ENCODE measurements at regions not wholly inside any gene's neighbourhood (a gene's known extent, or its start where the extent isn't known, plus 50 kb on each side); places are given as distances from the start of the nearest gene placed in this dataset.

DNA sequence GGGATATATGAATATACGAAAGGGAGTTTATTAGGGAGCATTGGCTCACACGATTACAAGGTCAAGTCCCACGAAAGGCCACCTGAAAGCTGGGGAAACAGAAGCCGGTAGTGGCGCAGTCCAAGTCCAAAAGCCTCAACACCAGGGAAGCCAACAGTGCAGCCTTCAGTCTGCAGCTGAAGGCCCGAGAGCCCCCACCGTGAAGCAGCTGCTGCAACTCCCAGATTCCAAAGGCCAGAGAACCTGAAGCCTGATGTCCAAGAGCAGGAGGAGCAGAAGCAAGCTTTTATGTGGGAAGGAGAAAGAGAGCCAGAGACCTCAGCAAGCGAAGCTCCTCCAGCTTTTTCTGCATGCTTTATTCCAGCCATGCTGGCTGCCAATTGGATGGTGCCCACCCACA, 275.8 kb downstream of the PTTG2 start:
- peaks cover 29% of the 10 kb centered on the region for H3K4me1 Mint-ChIP-seq
- no peak for DNase-seq

GRCh38 chr4:38236503-38236902, 276.3 kb downstream of the PTTG2 start:
- no peak for DNase-seq
- H3K4me3 Mint-ChIP-seq, result no peak overlapping the region
- TF ChIP-seq, protein P1, sequence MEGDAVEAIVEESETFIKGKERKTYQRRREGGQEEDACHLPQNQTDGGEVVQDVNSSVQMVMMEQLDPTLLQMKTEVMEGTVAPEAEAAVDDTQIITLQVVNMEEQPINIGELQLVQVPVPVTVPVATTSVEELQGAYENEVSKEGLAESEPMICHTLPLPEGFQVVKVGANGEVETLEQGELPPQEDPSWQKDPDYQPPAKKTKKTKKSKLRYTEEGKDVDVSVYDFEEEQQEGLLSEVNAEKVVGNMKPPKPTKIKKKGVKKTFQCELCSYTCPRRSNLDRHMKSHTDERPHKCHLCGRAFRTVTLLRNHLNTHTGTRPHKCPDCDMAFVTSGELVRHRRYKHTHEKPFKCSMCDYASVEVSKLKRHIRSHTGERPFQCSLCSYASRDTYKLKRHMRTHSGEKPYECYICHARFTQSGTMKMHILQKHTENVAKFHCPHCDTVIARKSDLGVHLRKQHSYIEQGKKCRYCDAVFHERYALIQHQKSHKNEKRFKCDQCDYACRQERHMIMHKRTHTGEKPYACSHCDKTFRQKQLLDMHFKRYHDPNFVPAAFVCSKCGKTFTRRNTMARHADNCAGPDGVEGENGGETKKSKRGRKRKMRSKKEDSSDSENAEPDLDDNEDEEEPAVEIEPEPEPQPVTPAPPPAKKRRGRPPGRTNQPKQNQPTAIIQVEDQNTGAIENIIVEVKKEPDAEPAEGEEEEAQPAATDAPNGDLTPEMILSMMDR (IDR thresholded peaks at IDR 0.05), result no peak
- peaks cover 6% of the 10 kb centered on the region for H3K27me3 Mint-ChIP-seq (ENCODE audit: low read depth, poor library complexity)
- no peaks in the 10 kb centered on the region for H3K36me3 Mint-ChIP-seq (ENCODE audit: low read depth)
- H3K27ac Mint-ChIP-seq, result no peak overlapping the region
- peaks cover 20% of the 10 kb centered on the region for H3K9me3 Mint-ChIP-seq
- peaks cover 24% of the 10 kb centered on the region for H3K4me1 Mint-ChIP-seq

More for the DNA sequence above, 275.8 kb downstream of the PTTG2 start:
- H3K36me3 Mint-ChIP-seq (ENCODE audit: low read depth), result no peaks in the 10 kb centered on the region
- no peak overlapping the region for H3K4me3 Mint-ChIP-seq
- no peak overlapping the region for H3K27ac Mint-ChIP-seq
- peaks cover 8% of the 10 kb centered on the region for H3K27me3 Mint-ChIP-seq (ENCODE audit: low read depth, poor library complexity)
- TF ChIP-seq, protein P1 (IDR thresholded peaks at IDR 0.05), result no peak
- peaks cover 25% of the 10 kb centered on the region for H3K9me3 Mint-ChIP-seq

DNA sequence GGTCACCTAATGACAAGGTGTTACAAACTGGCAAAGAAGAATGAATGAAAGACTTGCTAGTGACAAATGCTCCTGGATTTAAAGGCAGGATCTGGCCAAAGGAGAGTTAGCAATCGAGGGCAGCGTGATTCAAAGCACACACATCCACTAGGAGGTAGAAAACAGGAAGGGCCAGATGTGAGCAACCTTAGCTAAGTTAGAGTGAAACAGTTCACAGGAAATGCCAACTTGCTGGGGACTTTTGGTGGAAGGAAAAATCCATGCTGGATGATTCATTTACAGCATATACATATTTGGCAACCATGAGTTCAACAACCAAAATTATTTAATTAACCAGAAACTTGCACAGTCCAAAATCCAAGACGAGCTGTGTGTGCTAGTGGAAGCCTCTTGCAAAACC, 276.9 kb downstream of the PTTG2 start:
- DNase-seq, result no peak
- TF ChIP-seq, protein P1 (IDR thresholded peaks at IDR 0.05), result no peak
- H3K9me3 Mint-ChIP-seq, result peaks cover 15% of the 10 kb centered on the region
- peaks cover 22% of the 10 kb centered on the region for H3K4me1 Mint-ChIP-seq
- no peak overlapping the region for H3K4me3 Mint-ChIP-seq
- H3K36me3 Mint-ChIP-seq (ENCODE audit: low read depth), result no peaks in the 10 kb centered on the region
- peaks cover 6% of the 10 kb centered on the region for H3K27me3 Mint-ChIP-seq (ENCODE audit: low read depth, poor library complexity)
- H3K27ac Mint-ChIP-seq, result no peak overlapping the region

DNA sequence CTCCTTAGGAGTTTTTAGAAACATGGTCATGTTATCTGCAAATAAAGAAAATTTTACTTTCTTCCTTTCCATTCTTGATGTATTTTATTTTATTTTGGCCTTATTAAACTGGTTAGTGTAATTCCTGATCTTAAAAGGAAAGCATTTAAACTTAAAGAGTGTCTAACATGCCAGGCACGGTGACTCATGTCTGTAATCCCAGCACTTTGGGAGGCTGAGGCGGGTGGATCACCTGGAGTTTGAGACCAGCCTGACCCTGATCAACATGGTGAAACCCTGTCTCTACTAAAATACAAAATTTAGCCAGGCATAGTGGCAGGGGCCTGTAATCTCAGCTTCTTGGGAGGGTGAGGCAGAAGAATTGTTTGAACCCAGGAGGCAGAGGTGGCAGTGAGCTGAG, 281.3 kb downstream of the PTTG2 start:
- peaks cover 3% of the 10 kb centered on the region for H3K27me3 Mint-ChIP-seq (ENCODE audit: low read depth, poor library complexity)
- H3K9me3 Mint-ChIP-seq, result peaks cover 27% of the 10 kb centered on the region
- peaks cover 12% of the 10 kb centered on the region for H3K36me3 Mint-ChIP-seq (ENCODE audit: low read depth)
- H3K27ac Mint-ChIP-seq, result no peak overlapping the region
- no peak for DNase-seq
- peaks cover 44% of the 10 kb centered on the region for H3K4me1 Mint-ChIP-seq
- no peak overlapping the region for H3K4me3 Mint-ChIP-seq
- TF ChIP-seq, protein P1 (IDR thresholded peaks at IDR 0.05), result no peak

GRCh38 chr4:38242101-38242500, 281.9 kb downstream of the PTTG2 start:
- peaks cover 12% of the 10 kb centered on the region for H3K36me3 Mint-ChIP-seq (ENCODE audit: low read depth)
- H3K9me3 Mint-ChIP-seq, result peaks cover 31% of the 10 kb centered on the region
- H3K27me3 Mint-ChIP-seq (ENCODE audit: low read depth, poor library complexity), result no peaks in the 10 kb centered on the region
- no peak for DNase-seq
- H3K4me1 Mint-ChIP-seq, result peaks cover 44% of the 10 kb centered on the region
- H3K27ac Mint-ChIP-seq, result peak overlapping the region; percentile 78
- TF ChIP-seq, protein P1 (IDR thresholded peaks at IDR 0.05), result no peak
- H3K4me3 Mint-ChIP-seq, result no peak overlapping the region

DNA sequence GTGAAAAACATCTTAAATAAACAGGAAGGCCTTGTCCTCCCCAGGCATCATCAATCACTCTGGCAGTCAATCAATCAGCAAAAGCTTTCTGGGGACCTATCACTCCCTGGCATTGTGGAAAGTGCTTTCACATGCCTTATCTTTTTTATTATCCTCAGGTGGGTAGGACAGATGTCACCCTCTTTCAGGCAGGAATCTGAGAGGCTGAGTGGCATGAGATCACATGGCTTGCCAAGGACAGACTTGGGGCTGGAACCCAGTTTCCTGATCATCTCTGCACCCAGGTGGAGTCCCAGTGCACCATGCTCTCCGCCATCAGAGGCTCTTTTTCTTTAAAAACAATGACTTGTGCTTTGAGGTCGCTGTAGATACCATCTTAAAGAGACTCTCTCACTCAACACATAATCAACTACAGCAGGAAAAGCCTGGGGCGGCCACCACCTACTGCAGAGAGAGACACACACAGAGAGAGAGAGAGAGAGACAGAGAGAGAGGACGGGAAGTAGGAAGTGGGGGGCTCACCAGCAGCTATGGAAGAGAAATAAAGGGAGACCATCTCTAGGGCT, 282.7 kb downstream of the PTTG2 start:
- H3K27ac Mint-ChIP-seq, result peak overlapping the region; percentile 97
- peaks cover 36% of the 10 kb centered on the region for H3K9me3 Mint-ChIP-seq
- TF ChIP-seq, protein P1 (IDR thresholded peaks at IDR 0.05), result no peak
- peaks cover 12% of the 10 kb centered on the region for H3K36me3 Mint-ChIP-seq (ENCODE audit: low read depth)
- H3K4me3 Mint-ChIP-seq, result no peak overlapping the region
- no peaks in the 10 kb centered on the region for H3K27me3 Mint-ChIP-seq (ENCODE audit: low read depth, poor library complexity)
- DNase-seq, result no peak
- peaks cover 44% of the 10 kb centered on the region for H3K4me1 Mint-ChIP-seq
